ENCODE measurements at regions not wholly inside any gene's neighbourhood (a gene's known extent, or its start where the extent isn't known, plus 50 kb on each side); places are given as distances from the start of the nearest gene placed in this dataset.

GRCh38 chr12:88251798-88252197 lies 109.7 kb downstream of the TMTC3 start:
- no peak for DNase-seq

DNA sequence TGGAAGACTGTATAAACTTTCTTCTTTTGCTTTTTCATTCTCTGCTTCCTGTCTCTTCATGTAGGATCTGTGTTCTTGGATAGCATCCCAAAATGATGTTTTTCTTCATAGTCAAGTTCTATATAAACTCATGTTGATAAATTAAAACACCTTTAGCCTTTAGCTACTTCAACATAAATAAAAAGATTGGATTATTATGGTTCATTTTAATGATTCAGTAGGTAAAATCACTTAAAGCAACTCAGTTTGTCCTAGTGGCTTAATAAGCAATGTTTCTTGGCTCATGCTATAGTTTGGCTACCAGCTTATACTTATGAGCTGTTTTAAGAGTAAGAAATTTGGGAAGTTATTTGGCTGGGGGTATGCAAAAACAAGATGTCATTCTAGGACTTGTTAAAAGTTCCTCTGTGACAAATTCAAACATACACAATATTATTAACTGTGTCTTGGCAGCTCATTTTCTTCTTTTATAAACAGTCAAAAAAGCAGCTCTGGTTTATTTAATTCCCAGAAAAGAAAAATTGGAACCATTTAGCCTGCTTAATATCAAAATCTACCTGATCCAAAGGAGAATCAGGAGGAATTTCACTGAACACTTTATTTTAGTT lies 111.4 kb downstream of the TMTC3 start:
- no peak for DNase-seq

- no peak for DNase-seq
Measured at GRCh38 chr12:88255224-88255623, 113.1 kb downstream of the TMTC3 start.

- DNase-seq, result no peak
Measured at GRCh38 chr12:88255847-88256246, 113.7 kb downstream of the TMTC3 start.

DNA sequence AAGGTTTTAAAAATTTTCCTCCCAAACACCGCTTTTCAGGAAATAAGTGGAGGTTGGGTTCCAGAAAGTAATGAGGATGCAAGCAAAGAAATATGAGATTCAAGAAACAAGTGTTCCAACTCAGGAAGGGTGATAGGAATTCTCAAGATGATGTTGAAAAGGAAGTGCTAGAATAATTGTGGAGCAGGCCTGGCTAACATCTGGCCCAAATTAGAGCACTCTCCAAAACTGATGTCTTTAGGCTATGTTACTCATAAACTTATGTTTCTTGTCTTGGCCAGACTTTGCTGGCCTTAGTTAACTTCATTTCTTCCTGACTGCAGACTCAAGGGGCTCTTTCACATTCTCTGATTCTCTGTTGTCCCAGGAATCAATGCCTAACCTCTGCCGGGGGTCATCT lies 116.3 kb downstream of the TMTC3 start:
- no peak for DNase-seq

DNA sequence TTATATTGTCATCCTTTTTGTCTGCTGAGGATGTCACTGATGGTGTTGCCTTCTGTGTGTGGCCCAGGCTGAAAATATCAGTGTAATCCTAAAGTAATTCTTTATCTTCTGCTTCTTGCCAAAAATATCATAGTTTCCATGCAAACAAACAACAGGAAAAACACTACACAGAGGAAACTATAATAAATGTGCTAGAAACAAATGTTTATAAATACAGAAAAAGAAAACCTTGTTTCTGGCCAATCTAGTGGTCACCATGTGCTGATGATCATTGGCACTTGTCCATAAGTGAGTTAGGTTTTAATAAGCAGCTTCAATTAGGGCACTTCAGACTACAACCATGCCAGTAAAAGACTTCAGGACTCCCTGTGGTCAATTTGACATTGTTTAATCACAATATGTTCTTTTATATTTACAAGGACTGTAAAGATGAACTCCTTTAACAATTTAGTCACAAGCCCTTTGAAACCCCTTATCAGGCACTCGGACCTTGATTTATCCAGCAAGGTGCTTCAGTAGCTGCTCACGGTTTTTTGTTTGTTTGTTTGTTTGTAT lies 124.8 kb downstream of the TMTC3 start:
- no peak for DNase-seq

DNA sequence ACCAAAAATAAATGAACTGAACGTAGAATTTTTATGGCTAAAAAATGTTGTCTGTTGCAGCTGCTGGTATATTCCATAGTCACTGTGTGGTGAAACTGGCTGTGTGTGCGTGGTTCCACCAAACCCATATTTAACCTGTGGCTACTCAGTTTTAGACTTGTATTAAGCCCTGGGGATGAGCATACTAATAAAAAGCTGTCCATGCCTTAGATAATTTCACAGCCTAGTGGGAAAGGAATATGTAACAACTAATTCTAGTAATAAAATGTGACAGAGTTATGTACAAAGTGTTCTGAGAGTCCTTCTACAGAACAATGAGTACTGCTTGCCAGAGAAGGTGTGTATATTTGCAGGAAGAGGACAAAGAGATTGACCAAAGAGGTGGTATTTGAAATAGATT lies 125.5 kb downstream of the TMTC3 start:
- no peak for DNase-seq

DNA sequence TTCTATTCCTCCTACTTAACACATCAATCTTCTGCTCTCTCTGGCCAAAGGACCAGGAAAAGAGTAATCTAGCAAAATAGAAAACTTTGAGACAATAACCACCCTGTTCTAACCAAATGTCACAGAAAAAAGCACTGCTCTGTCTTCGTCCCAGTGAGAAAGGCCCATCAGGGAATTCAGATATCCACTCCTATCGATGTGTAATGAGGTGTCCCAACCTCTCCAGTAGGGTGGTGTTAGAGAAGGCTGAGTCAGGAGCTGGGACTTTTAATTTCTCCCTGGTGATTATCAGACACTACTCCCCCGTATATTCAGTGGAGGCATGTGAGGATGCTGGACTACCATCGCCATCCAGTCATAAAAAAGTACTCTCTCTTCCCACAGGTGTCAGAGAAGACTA lies 130.3 kb downstream of the TMTC3 start:
- no peak for DNase-seq

- no peak for DNase-seq
Measured at GRCh38 chr12:88273450-88273849, 131.3 kb downstream of the TMTC3 start.

- DNase-seq, result no peak
Measured at GRCh38 chr12:88273875-88274274, 131.8 kb downstream of the TMTC3 start.

DNA sequence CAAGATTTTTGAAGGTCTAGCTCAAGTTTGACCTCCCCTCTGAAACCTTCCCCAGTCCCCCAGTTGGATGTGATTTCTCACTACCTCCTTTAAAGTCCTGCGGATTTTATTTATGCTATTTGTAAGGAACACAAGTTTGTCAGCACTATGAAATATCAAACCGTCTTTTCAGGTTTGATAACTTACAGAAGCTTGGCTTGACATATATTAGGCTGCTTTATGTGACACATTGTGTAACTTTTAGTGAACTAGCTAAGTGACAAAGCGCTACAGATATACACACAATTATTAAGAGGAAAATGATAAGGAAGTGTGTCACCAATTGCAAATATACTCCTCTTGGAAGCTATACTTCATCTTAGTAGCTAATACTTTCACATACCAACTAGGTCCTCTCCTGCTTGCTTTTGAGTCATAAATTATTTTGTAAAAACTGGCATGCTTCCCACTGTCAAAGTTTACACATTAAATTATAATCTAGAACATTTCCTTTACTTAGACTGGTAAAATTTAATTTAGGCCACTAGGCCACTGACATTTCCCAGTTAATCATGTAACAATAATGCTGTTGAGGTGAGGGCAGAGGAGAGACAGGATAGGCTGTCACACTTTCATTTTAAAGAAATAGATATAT lies 149.5 kb downstream of the TMTC3 start:
- no peak for DNase-seq

DNA sequence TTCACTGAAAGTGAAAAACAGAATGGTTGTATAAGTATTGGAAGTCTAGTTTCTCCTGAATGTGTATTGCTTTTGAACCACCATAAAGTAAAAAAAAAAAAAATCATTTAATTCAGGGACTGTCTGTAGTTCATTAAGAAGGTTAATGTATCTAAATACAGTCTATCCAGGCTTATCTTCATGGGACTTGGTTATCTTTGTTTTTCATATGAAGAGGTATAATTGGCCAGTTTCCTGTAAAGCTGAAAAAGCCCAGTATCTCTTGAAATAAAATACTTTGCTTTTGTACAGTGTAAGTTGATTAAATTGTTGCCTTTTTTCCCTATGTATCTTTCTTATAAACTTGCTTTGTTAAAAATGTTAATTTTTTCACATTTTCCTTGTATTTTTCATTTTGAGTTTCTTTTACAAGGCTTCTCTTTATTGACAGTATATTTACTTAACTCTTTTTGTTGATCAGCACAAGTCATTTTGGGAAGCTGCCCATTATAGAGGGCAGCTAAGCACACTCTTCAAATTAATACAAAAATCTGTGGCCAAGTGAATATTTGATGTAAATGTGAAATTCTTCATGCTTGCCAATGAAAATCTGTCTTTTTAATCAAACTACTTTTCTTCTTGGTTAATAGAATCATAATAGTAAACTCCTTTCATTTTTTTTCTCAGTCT lies 156.0 kb downstream of the TMTC3 start:
- DNase-seq, result no peak

- DNase-seq, result no peak
Measured at GRCh38 chr12:88298761-88299242, 156.7 kb downstream of the TMTC3 start.

DNA sequence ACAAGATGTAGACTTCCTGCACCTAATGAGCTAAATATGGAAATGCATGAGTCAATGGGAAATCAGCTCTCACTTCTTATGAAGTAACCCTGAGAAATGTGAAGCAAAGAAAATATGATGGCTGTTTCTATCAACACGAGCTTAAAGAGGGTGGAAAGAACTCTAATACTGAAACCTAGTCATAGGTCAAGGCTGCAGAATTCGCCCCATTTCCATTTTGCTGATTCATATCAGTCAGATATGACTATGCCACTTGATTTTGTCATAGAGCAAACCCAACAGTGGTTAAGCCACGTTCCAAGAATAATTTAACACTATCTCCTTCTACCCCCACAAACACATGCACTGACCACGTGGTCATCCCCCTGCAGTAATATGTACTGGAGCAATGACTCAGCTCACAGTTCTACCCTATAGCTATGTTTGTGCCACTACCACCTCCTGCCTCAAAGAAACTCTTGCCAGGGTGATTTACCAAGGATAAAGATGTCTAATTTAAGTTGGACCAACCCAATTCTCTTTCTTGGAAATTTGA lies 157.5 kb downstream of the TMTC3 start:
- no peak for DNase-seq

DNA sequence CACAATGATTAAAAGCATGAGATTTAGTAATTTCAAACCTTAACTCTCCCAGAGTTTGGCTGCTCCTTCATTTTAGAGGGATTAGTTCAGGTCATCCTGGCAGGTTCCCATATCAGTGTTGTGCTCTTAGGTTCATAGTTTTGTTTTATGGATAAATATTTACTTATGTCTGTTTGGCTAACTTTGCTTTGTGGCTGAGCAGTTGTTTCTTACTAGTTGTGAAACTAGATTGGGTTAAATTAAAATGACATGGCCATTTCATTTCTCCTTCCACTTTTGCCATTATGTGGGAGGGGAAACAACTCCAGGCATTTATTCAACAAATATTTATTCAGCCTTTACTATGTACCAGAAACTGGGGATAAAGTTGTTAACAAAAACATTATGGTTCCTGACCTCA lies 158.8 kb downstream of the TMTC3 start:
- DNase-seq, result no peak

- DNase-seq, result peak; percentile 35
Measured at GRCh38 chr12:88303335-88303734, 161.2 kb downstream of the TMTC3 start.

DNA sequence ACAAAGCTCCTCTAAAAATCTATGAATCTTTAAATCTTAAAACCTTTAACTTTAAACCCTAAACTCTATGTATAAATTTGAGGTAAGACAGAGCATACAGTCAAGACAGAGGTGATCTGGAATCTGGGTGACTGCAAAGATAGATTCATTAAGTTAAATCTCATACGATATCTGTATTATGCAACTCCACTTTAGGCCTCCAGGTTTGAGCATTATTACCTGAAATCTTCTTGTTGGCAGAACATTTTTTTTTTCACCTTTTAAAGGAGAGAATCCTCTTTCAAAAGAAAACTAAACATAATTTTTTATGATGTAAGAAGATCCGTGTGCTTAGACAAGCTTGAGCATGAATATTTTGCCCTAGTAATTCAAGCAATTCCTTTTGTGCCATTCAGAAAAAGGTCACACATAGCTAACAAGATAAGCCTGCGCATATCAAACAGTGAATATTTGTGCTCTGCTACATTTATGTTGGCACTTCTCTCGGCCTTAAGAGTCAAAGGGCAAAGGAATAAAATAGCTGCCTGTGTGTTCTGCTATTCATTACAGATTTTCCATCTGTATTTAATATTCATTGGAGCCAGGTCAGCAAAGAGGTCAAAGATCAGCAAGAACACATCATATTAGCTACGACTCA lies 163.3 kb downstream of the TMTC3 start:
- DNase-seq, result no peak

GRCh38 chr12:88306471-88307069 lies 164.5 kb downstream of the TMTC3 start:
- DNase-seq, result no peak

DNA sequence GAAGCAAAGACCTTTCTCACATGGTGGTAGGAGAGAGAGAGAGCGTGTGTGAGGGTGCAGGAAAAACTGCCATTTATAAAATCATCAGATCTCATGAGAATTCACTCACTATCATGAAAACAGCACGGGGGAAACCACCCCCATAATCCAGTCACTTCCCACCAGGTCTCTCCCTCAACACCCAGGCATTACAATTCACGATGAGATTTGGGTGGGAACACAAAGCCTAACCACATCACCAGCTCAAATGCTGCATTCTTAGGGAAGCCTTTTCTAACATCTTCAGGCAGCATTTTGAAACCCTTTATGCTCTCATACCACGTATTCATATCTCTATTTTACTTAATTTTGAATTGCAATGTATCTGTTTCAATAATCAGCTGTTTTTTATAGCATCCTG lies 165.9 kb downstream of the TMTC3 start:
- no peak for DNase-seq

DNA sequence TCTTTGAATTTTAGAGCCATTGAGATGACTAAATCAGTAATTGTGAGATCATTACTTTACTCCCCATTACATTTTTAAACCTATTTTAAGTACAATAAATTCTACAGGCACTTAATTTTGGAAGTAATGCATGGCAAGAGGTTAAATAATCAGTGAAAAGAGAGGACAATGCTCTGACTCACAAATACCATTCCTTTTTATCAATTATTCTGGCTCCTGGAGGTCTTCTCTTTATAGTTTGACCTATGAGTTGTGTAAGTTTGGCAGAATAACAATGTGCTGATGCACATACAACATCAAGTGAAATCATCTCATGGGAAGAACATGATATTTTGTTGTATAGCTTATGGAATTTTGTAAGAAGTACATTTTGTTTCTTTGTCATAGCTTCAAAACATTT lies 166.7 kb downstream of the TMTC3 start:
- DNase-seq, result no peak

- no peak for DNase-seq
Measured at GRCh38 chr12:88309546-88309945, 167.4 kb downstream of the TMTC3 start.

DNA sequence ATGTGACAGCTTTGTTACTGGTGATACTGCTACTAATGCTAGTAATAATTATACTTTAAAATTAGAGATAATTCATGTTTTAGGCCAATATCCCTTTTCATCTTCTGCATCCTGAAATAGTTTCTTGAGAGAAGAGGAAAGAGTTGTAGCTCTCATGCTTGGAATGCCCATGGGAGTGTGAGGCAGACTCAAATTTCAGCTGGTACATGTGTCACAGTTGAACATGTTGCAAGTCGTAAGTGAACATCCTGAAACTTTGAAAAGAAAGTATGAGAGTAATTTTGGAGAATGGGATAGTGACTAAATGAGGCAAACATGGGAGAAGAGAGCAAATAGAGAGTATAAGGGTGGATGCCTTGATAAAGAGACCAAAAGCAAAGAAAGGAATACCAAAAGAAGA lies 168.0 kb downstream of the TMTC3 start:
- no peak for DNase-seq

DNA sequence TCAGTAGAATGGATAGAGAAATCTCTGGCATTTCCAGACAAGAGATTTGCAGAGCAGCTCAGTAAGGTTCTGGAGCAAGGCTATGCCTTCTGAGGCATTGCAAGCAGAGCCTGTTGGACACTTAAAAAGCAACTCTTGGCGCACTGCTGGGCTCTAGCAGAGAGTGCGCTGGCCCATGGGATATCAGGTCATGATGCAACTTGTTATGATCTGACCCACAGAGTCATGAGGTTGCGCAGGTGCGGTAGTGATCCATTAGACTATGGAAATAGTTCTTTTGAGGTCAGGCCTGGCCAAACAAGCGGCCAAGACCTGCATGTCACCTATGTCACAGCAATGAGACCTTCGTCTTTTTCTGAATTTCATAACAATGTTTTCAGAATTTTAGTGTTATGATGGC lies 168.6 kb downstream of the TMTC3 start:
- DNase-seq, result no peak
